Ovary (tissue), 7 donors: ENCODE measurements at regions not wholly inside any gene's neighbourhood (a gene's known extent, or its start where the extent isn't known, plus 50 kb on each side); places are given as distances from the start of the nearest gene placed in this dataset.

Experiments used
- DNase-seq, 5 donors: peaks; one replicate each; pipeline ENCODE4 v3.0.0-alpha.2; 2019 to 2020
- H3K27ac ChIP-seq, 2 donors: fragments of 200-600 bp; one replicate each; pipeline versions ENCODE4 v1.5.1 to v1.8.0; 2019 to 2022
- H3K27me3 ChIP-seq: fragments of 200-600 bp; one replicate; pipeline ENCODE4 v1.8.0; 2022
- H3K36me3 ChIP-seq: fragments of 200-600 bp; sonication (generic); one replicate; pipeline ENCODE4 v1.5.1; 2019
- H3K4me1 ChIP-seq: one replicate; pipeline ENCODE4 v1.8.1; 2013; ENCODE audit warnings: mild to moderate bottlenecking, moderate library complexity; ENCODE audit not compliant: insufficient read depth
- H3K4me3 ChIP-seq: fragments of 200-600 bp; sonication (generic); one replicate; pipeline ENCODE4 v1.5.1; 2017
- H3K9me3 ChIP-seq, 2 donors: fragments of 200-600 bp in 1 of 2; sonication (generic) in 1 of 2; one replicate each; pipeline versions ENCODE4 v1.5.1 to v1.8.1; 2013 to 2019; ENCODE audit warnings: mild to moderate bottlenecking in 1 of 2, moderate library complexity in 1 of 2
- EP300 ChIP-seq: sonication (generic); formaldehyde crosslinking; IDR thresholded peaks from one replicate; pipeline ENCODE4 v1.6.1; 2017; ENCODE audit warnings: antibody characterized with exemption
- POLR2A ChIP-seq: fragments of 450-650 bp; IDR thresholded peaks from one replicate; pipeline ENCODE4 v1.6.1; 2017; ENCODE audit warnings: antibody characterized with exemption, mild to moderate bottlenecking, moderate library complexity
- WGBS, 3 donors: extraction: QIAGEN DNeasy Blood & Tissue Kit in 1 of 3; methylation state at CpG; one replicate each; pipeline versions ENCODE4 v1.1.5 to v1.1.7; 2013 to 2017; 5-methylcytosine and 5-hydroxymethylcytosine counted together
- intact Hi-C, 4 donors: fragments of 100-400 bp; cut with DNase I; formaldehyde crosslinking; loops; one replicate each; pipeline versions ENCODE4 v1.11.0 to v1.15.1; 2022 to 2023
- TF ChIP-seq, protein P1 (sequence below), 3 donors: fragments of 450-650 bp in 2 of 3; fragments of 200-600 bp in 1 of 3; IDR thresholded peaks; one replicate each; pipeline versions ENCODE4 v1.5.1 to v1.8.0; 2016 to 2022; ENCODE audit warnings: antibody characterized with exemption in 3 of 3, mild to moderate bottlenecking in 1 of 3
- donor health status: DM: no; HTN: no; CAD: no; lungs with moderate emphysema.
- donor health status: DM: no; HTN: no; CAD: no.
- donor health status: Bipolar disorder and iron deficiency.
- donor health status: DM: no; HTN: no; CAD: no.
- donor health status: DM: yes; HTN: yes; CAD: no.

DNA sequence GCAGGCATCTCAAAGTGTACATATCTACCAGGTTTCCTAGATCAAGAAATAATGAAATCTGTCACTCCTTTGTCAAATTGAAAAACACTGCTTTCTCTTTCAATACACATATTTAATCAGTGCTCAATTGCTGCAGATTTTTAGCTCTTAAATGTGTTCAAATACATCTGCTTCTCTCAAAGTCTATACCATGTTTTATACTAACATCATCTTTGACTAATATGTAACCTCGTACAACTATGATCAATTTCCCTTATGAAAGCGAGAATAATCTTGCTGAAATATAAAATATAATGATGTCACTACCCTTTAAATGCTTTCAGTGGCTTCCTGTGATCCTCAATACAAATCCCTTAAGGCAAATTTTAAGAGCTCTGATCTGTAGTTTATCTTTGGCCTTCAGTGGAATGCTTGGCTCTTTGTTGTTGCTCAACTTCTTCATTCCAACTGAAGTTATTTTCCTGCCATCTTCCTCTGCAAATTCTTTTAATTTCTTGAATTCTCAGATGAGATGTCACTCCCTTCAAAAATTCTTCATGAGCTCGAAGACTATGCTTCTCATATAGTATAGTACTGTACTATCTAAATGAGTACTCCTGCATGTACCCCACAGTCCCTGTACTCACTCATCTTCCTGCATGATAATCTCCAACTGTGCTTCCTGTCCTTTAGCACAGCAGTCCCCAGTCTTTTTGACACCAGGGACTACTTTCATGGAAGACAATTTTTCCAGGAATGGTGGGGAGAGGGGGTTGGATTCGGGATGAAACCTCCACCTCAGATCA is 545.1 kb upstream of the GJE1 start:
- Histone ChIP-seq H3K27me3 (no peaks in the 10 kb centered on the region), H3K27ac (no peak overlapping the region), H3K4me3 (no peak overlapping the region), H3K9me3 (no peaks in the 10 kb centered on the region), H3K4me1 (no peaks in the 10 kb centered on the region), H3K36me3 (no peaks in the 10 kb centered on the region)
- TF ChIP-seq, protein P1, sequence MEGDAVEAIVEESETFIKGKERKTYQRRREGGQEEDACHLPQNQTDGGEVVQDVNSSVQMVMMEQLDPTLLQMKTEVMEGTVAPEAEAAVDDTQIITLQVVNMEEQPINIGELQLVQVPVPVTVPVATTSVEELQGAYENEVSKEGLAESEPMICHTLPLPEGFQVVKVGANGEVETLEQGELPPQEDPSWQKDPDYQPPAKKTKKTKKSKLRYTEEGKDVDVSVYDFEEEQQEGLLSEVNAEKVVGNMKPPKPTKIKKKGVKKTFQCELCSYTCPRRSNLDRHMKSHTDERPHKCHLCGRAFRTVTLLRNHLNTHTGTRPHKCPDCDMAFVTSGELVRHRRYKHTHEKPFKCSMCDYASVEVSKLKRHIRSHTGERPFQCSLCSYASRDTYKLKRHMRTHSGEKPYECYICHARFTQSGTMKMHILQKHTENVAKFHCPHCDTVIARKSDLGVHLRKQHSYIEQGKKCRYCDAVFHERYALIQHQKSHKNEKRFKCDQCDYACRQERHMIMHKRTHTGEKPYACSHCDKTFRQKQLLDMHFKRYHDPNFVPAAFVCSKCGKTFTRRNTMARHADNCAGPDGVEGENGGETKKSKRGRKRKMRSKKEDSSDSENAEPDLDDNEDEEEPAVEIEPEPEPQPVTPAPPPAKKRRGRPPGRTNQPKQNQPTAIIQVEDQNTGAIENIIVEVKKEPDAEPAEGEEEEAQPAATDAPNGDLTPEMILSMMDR (IDR thresholded peaks at IDR 0.05), result no peak
- TF ChIP-seq EP300 (no peak), POLR2A (no peak)
- WGBS, 3 donors, result 66 to 80% (median 74%) methylated on average over 4 of the region's 4 CpGs
- intact Hi-C loops, result no loop called here
- no peak for DNase-seq

DNA sequence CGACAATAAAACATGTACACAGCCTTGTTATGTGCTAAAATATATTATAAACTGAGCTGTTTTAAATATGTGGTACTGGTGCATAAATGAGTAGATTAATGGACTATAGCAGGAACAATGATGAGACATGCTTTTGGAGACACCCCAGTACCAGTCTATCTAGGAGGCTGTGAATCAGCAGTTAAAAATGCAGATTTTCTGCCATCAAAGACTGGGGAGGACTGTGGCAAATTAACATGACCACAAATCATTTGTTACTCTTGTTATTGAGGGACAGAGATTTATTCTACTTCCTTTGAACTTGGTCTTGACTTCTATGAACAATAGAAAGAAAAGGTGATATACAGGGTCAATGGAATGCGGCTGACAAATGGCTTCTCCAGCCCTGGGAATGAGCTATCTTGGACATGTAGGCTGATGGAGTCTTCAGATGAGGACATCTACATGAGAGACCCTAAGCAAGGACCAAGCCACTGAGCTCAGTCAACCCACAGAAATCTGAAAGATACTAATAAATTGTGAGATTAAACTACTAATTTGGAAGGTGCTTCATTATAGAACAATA is 551.7 kb upstream of the GJE1 start:
- H3K9me3 ChIP-seq, result no peaks in the 10 kb centered on the region
- intact Hi-C loops, result no loop called here
- no peak overlapping the region for H3K27ac ChIP-seq
- DNase-seq, result no peak
- TF ChIP-seq EP300 (no peak), POLR2A (no peak)
- TF ChIP-seq, protein P1 (IDR thresholded peaks at IDR 0.05), result no peak
- WGBS, 3 donors, result 91 to 95% (median 94%) methylated on average over 2 of the region's 2 CpGs
- H3K4me3 ChIP-seq, result no peak overlapping the region
- H3K36me3 ChIP-seq, result no peaks in the 10 kb centered on the region
- H3K4me1 ChIP-seq, result no peaks in the 10 kb centered on the region
- H3K27me3 ChIP-seq, result no peaks in the 10 kb centered on the region

DNA sequence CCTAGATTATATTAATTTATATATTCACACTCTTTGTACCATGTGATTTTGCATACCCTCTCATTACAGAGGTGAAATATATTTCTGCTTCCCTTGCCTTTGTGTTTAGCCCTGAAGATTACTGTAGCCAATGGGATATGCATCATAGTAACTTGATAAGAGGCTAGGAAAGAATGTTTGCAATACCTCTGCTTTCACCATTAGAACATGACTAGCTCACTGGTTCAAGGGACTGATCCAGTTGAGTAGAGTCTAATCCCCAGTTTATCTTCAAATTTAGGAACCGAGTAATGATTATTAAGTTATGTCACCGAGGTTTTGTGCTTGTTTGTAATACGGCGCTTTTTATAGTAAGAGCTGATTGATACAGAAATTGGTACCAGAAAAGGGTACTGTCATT is 552.6 kb upstream of the GJE1 start:
- no peak for TF ChIP-seq EP300
- TF ChIP-seq, protein P1 (IDR thresholded peaks at IDR 0.05), result no peak
- no peak for TF ChIP-seq POLR2A
- DNase-seq, result no peak
- no peaks in the 10 kb centered on the region for H3K9me3 ChIP-seq
- intact Hi-C loops, result no loop called here
- no peaks in the 10 kb centered on the region for H3K36me3 ChIP-seq
- H3K4me3 ChIP-seq, result no peak overlapping the region
- no peak overlapping the region for H3K27ac ChIP-seq
- H3K27me3 ChIP-seq, result no peaks in the 10 kb centered on the region
- WGBS, 3 donors, result 95 to 96% (median 96%) methylated on average over 4 of the region's 4 CpGs
- no peaks in the 10 kb centered on the region for H3K4me1 ChIP-seq

DNA sequence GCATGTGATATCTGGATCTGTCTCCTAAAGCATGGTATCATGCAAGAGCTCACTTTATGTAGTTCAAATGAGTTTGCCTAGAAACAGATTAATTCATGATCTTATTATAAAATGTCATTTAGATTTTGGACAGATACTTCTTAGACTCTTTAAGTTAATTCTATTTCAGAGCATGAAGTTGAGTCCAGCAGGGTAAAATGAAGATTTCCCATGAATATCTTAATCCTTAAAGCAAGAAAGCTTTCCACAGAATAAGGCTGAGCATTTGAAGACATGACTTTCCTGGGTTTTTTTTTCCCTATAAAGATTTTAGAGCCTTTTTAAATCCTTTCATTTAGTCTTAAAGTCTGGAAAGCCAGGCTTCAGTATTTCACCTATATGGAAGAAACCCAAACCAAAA is 556.0 kb upstream of the GJE1 start:
- DNase-seq, result no peak
- H3K36me3 ChIP-seq, result no peaks in the 10 kb centered on the region

More for the DNA sequence above, 556.0 kb upstream of the GJE1 start:
- Histone ChIP-seq H3K4me1 (no peaks in the 10 kb centered on the region), H3K4me3 (no peak overlapping the region), H3K9me3 (no peaks in the 10 kb centered on the region), H3K27ac (no peak overlapping the region), H3K27me3 (no peaks in the 10 kb centered on the region)
- intact Hi-C loops, result no loop called here
- TF ChIP-seq POLR2A (no peak), EP300 (no peak)
